NCI-H82 treated with DMSO at 0.1 percent for 48 hours (cell line): ENCODE measurements at regions not wholly inside any gene's neighbourhood (a gene's known extent, or its start where the extent isn't known, plus 50 kb on each side); places are given as distances from the start of the nearest gene placed in this dataset.
A peak's percentile ranks its signal among the peaks of the same experiment; 100 is the strongest.
"Not testable (repeated sequence)": the region's sequence is repeated elsewhere in the genome, so short reads cannot be mapped to it uniquely, and the experiment has no call there.

ENCODE experiments used
- DNase-seq: peaks from one replicate; lab custom pipeline; 2025; ENCODE audit not compliant: unreplicated experiment; lab: John Stamatoyannopoulos, UW

- no peak for DNase-seq
Measured at GRCh38 chrX:2574271-2574670, 73.5 kb upstream of the DHRSX start.

- DNase-seq: no peak
Measured at GRCh38 chrX:2572740-2573139, 72.0 kb upstream of the DHRSX start.

- no peak for DNase-seq
Measured at GRCh38 chrX:2568125-2568524, 67.3 kb upstream of the DHRSX start.

- no peak for DNase-seq
Measured at GRCh38 chrX:2566055-2566454, 65.3 kb upstream of the DHRSX start.

- no peak for DNase-seq
Measured at GRCh38 chrX:2561456-2561855, 60.7 kb upstream of the DHRSX start.

- no peak for DNase-seq
Measured at GRCh38 chrX:2559124-2559523, 58.3 kb upstream of the DHRSX start.

- DNase-seq: no peak
Measured at GRCh38 chrX:2554891-2555290, 54.1 kb upstream of the DHRSX start.

- DNase-seq: not testable (repeated sequence)
Measured at GRCh38 chrX:2554066-2554465, 53.3 kb upstream of the DHRSX start.

- DNase-seq: no peak
Measured at GRCh38 chrX:2552621-2553201, 51.9 kb upstream of the DHRSX start.

GRCh38 chrX:2550328-2551020 is 49.7 kb upstream of the DHRSX start:
- DNase-seq: peak; percentile 49
